ENCODE measurements at regions not wholly inside any gene's neighbourhood (a gene's known extent, or its start where the extent isn't known, plus 50 kb on each side); places are given as distances from the start of the nearest gene placed in this dataset.

GRCh38 chr5:100157066-100157465, 378.1 kb upstream of the FAM174A start:
- H3K9me3 ChIP-seq (ENCODE audit: insufficient read depth, low read depth, low read length) = no peaks in the 10 kb centered on the region
- no peak overlapping the region for H3K4ac ChIP-seq (ENCODE audit: low read depth, low read length)
- H2AFZ ChIP-seq (ENCODE audit: insufficient read depth, low read length, poor library complexity) = no peak overlapping the region
- no peak overlapping the region for H3K27ac ChIP-seq (ENCODE audit: low read depth, low read length)
- no peak for DNase-seq
- no peaks in the 10 kb centered on the region for H3K36me3 ChIP-seq (ENCODE audit: control insufficient read depth in 1 of 2, insufficient read depth in 2 of 2, low read length in 2 of 2)
- H3K14ac ChIP-seq (ENCODE audit: low read length) = no peak overlapping the region
- H3K4me2 ChIP-seq (ENCODE audit: low read length) = no peak overlapping the region
- no peak overlapping the region for H2BK12ac ChIP-seq (ENCODE audit: low read length)
- H3K79me1 ChIP-seq (ENCODE audit: low read length) = no peaks in the 10 kb centered on the region
- H4K8ac ChIP-seq (ENCODE audit: low read depth, low read length) = no peak overlapping the region
- no peak overlapping the region for H4K91ac ChIP-seq (ENCODE audit: low read depth, low read length)
- no peak overlapping the region for H2BK5ac ChIP-seq (ENCODE audit: low read depth, low read length, poor library complexity)
- no peak overlapping the region for H3K4me3 ChIP-seq (ENCODE audit: low read depth, low read length)
- no peak overlapping the region for H3K23ac ChIP-seq (ENCODE audit: low read length)
- H3K27me3 ChIP-seq (ENCODE audit: insufficient read depth, low read length) = no peaks in the 10 kb centered on the region
- no peaks in the 10 kb centered on the region for H3K79me2 ChIP-seq (ENCODE audit: control insufficient read depth, insufficient read depth, low read length, poor library complexity)
- H3K18ac ChIP-seq (ENCODE audit: low read length) = no peak overlapping the region
- no peak overlapping the region for H2BK120ac ChIP-seq (ENCODE audit: insufficient read depth, low read length, poor library complexity)
- H3K9ac ChIP-seq (ENCODE audit: low read length) = no peak overlapping the region
- WGBS (ENCODE audit: extremely low coverage, insufficient coverage, insufficient read length) = no CpG with 5 or more reads among the region's 1 CpG
- no peaks in the 10 kb centered on the region for H3K4me1 ChIP-seq (ENCODE audit: control insufficient read depth in 1 of 2, insufficient read depth in 2 of 2, low read length in 2 of 2)
- H2AK5ac ChIP-seq (ENCODE audit: low read length) = no peak overlapping the region
- H4K12ac ChIP-seq (ENCODE audit: low read depth, low read length) = no peak overlapping the region

GRCh38 chr5:100148239-100148638, 386.9 kb upstream of the FAM174A start:
- Histone ChIP-seq H3K18ac (ENCODE audit: low read length) (no peak overlapping the region), H3K4me1 (ENCODE audit: control insufficient read depth in 1 of 2, insufficient read depth in 2 of 2, low read length in 2 of 2) (no peaks in the 10 kb centered on the region), H3K4me3 (ENCODE audit: low read depth, low read length) (no peak overlapping the region), H2BK12ac (ENCODE audit: low read length) (no peak overlapping the region), H2AFZ (ENCODE audit: insufficient read depth, low read length, poor library complexity) (no peak overlapping the region), H3K23ac (ENCODE audit: low read length) (no peak overlapping the region), H2BK5ac (ENCODE audit: low read depth, low read length, poor library complexity) (no peak overlapping the region), H3K9ac (ENCODE audit: low read length) (no peak overlapping the region), H4K91ac (ENCODE audit: low read depth, low read length) (no peak overlapping the region), H3K36me3 (ENCODE audit: control insufficient read depth in 1 of 2, insufficient read depth in 2 of 2, low read length in 2 of 2) (no peaks in the 10 kb centered on the region), H3K27me3 (ENCODE audit: insufficient read depth, low read length) (no peaks in the 10 kb centered on the region), H3K27ac (ENCODE audit: low read depth, low read length) (no peak overlapping the region), H4K12ac (ENCODE audit: low read depth, low read length) (no peak overlapping the region), H3K4me2 (ENCODE audit: low read length) (no peak overlapping the region), H3K4ac (ENCODE audit: low read depth, low read length) (no peak overlapping the region), H2BK120ac (ENCODE audit: insufficient read depth, low read length, poor library complexity) (no peak overlapping the region), H3K9me3 (ENCODE audit: insufficient read depth, low read depth, low read length) (no peaks in the 10 kb centered on the region), H3K79me1 (ENCODE audit: low read length) (no peaks in the 10 kb centered on the region), H2AK5ac (ENCODE audit: low read length) (no peak overlapping the region), H3K14ac (ENCODE audit: low read length) (no peak overlapping the region), H3K79me2 (ENCODE audit: control insufficient read depth, insufficient read depth, low read length, poor library complexity) (no peaks in the 10 kb centered on the region), H4K8ac (ENCODE audit: low read depth, low read length) (no peak overlapping the region)
- WGBS (ENCODE audit: extremely low coverage, insufficient coverage, insufficient read length) = no CpG with 5 or more reads among the region's 3 CpGs
- DNase-seq = no peak

- Histone ChIP-seq H3K4me3 (ENCODE audit: low read depth, low read length) (no peak overlapping the region), H3K4me1 (ENCODE audit: control insufficient read depth in 1 of 2, insufficient read depth in 2 of 2, low read length in 2 of 2) (no peaks in the 10 kb centered on the region), H3K23ac (ENCODE audit: low read length) (no peak overlapping the region), H3K27me3 (ENCODE audit: insufficient read depth, low read length) (no peaks in the 10 kb centered on the region), H3K79me2 (ENCODE audit: control insufficient read depth, insufficient read depth, low read length, poor library complexity) (no peaks in the 10 kb centered on the region), H3K9ac (ENCODE audit: low read length) (no peak overlapping the region), H3K79me1 (ENCODE audit: low read length) (no peaks in the 10 kb centered on the region), H2BK120ac (ENCODE audit: insufficient read depth, low read length, poor library complexity) (no peak overlapping the region), H3K4me2 (ENCODE audit: low read length) (no peak overlapping the region), H2BK5ac (ENCODE audit: low read depth, low read length, poor library complexity) (no peak overlapping the region), H3K14ac (ENCODE audit: low read length) (no peak overlapping the region), H2AK5ac (ENCODE audit: low read length) (no peak overlapping the region), H4K91ac (ENCODE audit: low read depth, low read length) (no peak overlapping the region), H3K4ac (ENCODE audit: low read depth, low read length) (no peak overlapping the region), H4K12ac (ENCODE audit: low read depth, low read length) (no peak overlapping the region), H3K9me3 (ENCODE audit: insufficient read depth, low read depth, low read length) (no peaks in the 10 kb centered on the region), H3K18ac (ENCODE audit: low read length) (no peak overlapping the region), H4K8ac (ENCODE audit: low read depth, low read length) (no peak overlapping the region), H3K36me3 (ENCODE audit: control insufficient read depth in 1 of 2, insufficient read depth in 2 of 2, low read length in 2 of 2) (no peaks in the 10 kb centered on the region), H2AFZ (ENCODE audit: insufficient read depth, low read length, poor library complexity) (no peak overlapping the region), H2BK12ac (ENCODE audit: low read length) (no peak overlapping the region), H3K27ac (ENCODE audit: low read depth, low read length) (no peak overlapping the region)
- no peak for DNase-seq
Observed at GRCh38 chr5:100142607-100143006, 392.6 kb upstream of the FAM174A start.

- H2BK12ac ChIP-seq (ENCODE audit: low read length) = no peak overlapping the region
- peak in 1 of 2 donors; percentile 9 for DNase-seq
- H3K4me2 ChIP-seq (ENCODE audit: low read length) = no peak overlapping the region
- no peak overlapping the region for H3K23ac ChIP-seq (ENCODE audit: low read length)
- H3K27me3 ChIP-seq (ENCODE audit: insufficient read depth, low read length) = no peaks in the 10 kb centered on the region
- H3K4ac ChIP-seq (ENCODE audit: low read depth, low read length) = no peak overlapping the region
- no peak overlapping the region for H3K9ac ChIP-seq (ENCODE audit: low read length)
- no peaks in the 10 kb centered on the region for H3K36me3 ChIP-seq (ENCODE audit: control insufficient read depth in 1 of 2, insufficient read depth in 2 of 2, low read length in 2 of 2)
- H2AK5ac ChIP-seq (ENCODE audit: low read length) = no peak overlapping the region
- H3K9me3 ChIP-seq (ENCODE audit: insufficient read depth, low read depth, low read length) = no peaks in the 10 kb centered on the region
- no peak overlapping the region for H2BK120ac ChIP-seq (ENCODE audit: insufficient read depth, low read length, poor library complexity)
- no peaks in the 10 kb centered on the region for H3K79me1 ChIP-seq (ENCODE audit: low read length)
- WGBS (ENCODE audit: extremely low coverage, insufficient coverage, insufficient read length) = no CpG with 5 or more reads among the region's 1 CpG
- H3K4me3 ChIP-seq (ENCODE audit: low read depth, low read length) = no peak overlapping the region
- no peak overlapping the region for H4K12ac ChIP-seq (ENCODE audit: low read depth, low read length)
- H4K91ac ChIP-seq (ENCODE audit: low read depth, low read length) = no peak overlapping the region
- H4K8ac ChIP-seq (ENCODE audit: low read depth, low read length) = no peak overlapping the region
- H3K27ac ChIP-seq (ENCODE audit: low read depth, low read length) = no peak overlapping the region
- no peak overlapping the region for H3K14ac ChIP-seq (ENCODE audit: low read length)
- H3K18ac ChIP-seq (ENCODE audit: low read length) = no peak overlapping the region
- no peaks in the 10 kb centered on the region for H3K79me2 ChIP-seq (ENCODE audit: control insufficient read depth, insufficient read depth, low read length, poor library complexity)
- no peaks in the 10 kb centered on the region for H3K4me1 ChIP-seq (ENCODE audit: control insufficient read depth in 1 of 2, insufficient read depth in 2 of 2, low read length in 2 of 2)
- H2AFZ ChIP-seq (ENCODE audit: insufficient read depth, low read length, poor library complexity) = no peak overlapping the region
- no peak overlapping the region for H2BK5ac ChIP-seq (ENCODE audit: low read depth, low read length, poor library complexity)
Observed at GRCh38 chr5:100131161-100131560, 404.0 kb upstream of the FAM174A start.

GRCh38 chr5:100130307-100130706, 404.9 kb upstream of the FAM174A start:
- no peak overlapping the region for H3K9ac ChIP-seq (ENCODE audit: low read length)

More at GRCh38 chr5:100130307-100130706, 404.9 kb upstream of the FAM174A start:
- Histone ChIP-seq H3K4me3 (ENCODE audit: low read depth, low read length) (no peak overlapping the region), H3K79me1 (ENCODE audit: low read length) (no peaks in the 10 kb centered on the region), H2AFZ (ENCODE audit: insufficient read depth, low read length, poor library complexity) (no peak overlapping the region), H4K12ac (ENCODE audit: low read depth, low read length) (no peak overlapping the region), H3K27me3 (ENCODE audit: insufficient read depth, low read length) (no peaks in the 10 kb centered on the region), H3K14ac (ENCODE audit: low read length) (no peak overlapping the region), H3K18ac (ENCODE audit: low read length) (no peak overlapping the region), H3K23ac (ENCODE audit: low read length) (no peak overlapping the region), H3K4ac (ENCODE audit: low read depth, low read length) (no peak overlapping the region), H3K36me3 (ENCODE audit: control insufficient read depth in 1 of 2, insufficient read depth in 2 of 2, low read length in 2 of 2) (no peaks in the 10 kb centered on the region), H2BK12ac (ENCODE audit: low read length) (no peak overlapping the region), H3K4me2 (ENCODE audit: low read length) (no peak overlapping the region), H3K79me2 (ENCODE audit: control insufficient read depth, insufficient read depth, low read length, poor library complexity) (no peaks in the 10 kb centered on the region), H2BK5ac (ENCODE audit: low read depth, low read length, poor library complexity) (no peak overlapping the region), H3K4me1 (ENCODE audit: control insufficient read depth in 1 of 2, insufficient read depth in 2 of 2, low read length in 2 of 2) (no peaks in the 10 kb centered on the region), H3K27ac (ENCODE audit: low read depth, low read length) (no peak overlapping the region), H2BK120ac (ENCODE audit: insufficient read depth, low read length, poor library complexity) (no peak overlapping the region), H4K91ac (ENCODE audit: low read depth, low read length) (no peak overlapping the region), H3K9me3 (ENCODE audit: insufficient read depth, low read depth, low read length) (no peaks in the 10 kb centered on the region), H2AK5ac (ENCODE audit: low read length) (no peak overlapping the region), H4K8ac (ENCODE audit: low read depth, low read length) (no peak overlapping the region)
- no peak for DNase-seq
